ENCODE measurements at regions not wholly inside any gene's neighbourhood (a gene's known extent, or its start where the extent isn't known, plus 50 kb on each side); places are given as distances from the start of the nearest gene placed in this dataset.

- Mint-ChIP-seq H3K4me1 (ENCODE audit: insufficient read depth, unreplicated experiment) (peaks cover 13% of the 10 kb centered on the region), H3K36me3 (ENCODE audit: insufficient read depth, unreplicated experiment) (no peaks in the 10 kb centered on the region), H3K27ac (ENCODE audit: low read depth, unreplicated experiment) (no peak overlapping the region), H3K27me3 (ENCODE audit: insufficient read depth, unreplicated experiment) (no peaks in the 10 kb centered on the region), H3K9me3 (ENCODE audit: unreplicated experiment) (no peaks in the 10 kb centered on the region), H3K4me3 (ENCODE audit: unreplicated experiment) (no peak overlapping the region)
- POLR2A ChIA-PET: interaction anchor here (0.7 to 2.7 kb wide), 4 partner anchors 13 to 760 kb away, joined by 3 to 18 read pairs (median 4); no protein-coding TSS in a partner anchor
- intact Hi-C loops (cut with micrococcal nuclease): loop anchor here (10.0 kb wide), 1 partner anchor 352 kb away; no protein-coding TSS in a partner anchor
- CTCF ChIA-PET: interaction anchor here (0.6 to 1.1 kb wide), 6 partner anchors 41 to 274 kb away, joined by 3 to 9 read pairs (median 3); no protein-coding TSS in a partner anchor
- TF ChIP-seq CTCF (IDR thresholded peaks at IDR 0.05; ENCODE audit: unreplicated experiment): no peak
- BruUV-seq (replicated peaks): no TSS peak
- peak; percentile 30 for DNase-seq (ENCODE audit: unreplicated experiment)
Measured at GRCh38 chr2:147086715-147087114, 758.1 kb upstream of the ACVR2A start.

- peaks cover 13% of the 10 kb centered on the region for H3K4me1 Mint-ChIP-seq (ENCODE audit: insufficient read depth, unreplicated experiment)
Measured at GRCh38 chr2:147083664-147084063, 761.2 kb upstream of the ACVR2A start.

GRCh38 chr2:147082850-147083522 lies 761.8 kb upstream of the ACVR2A start:
- ChIA-PET POLR2A (interaction anchor here (0.9 to 2.7 kb wide), 6 partner anchors 17 to 828 kb away, joined by 3 to 11 read pairs (median 6); partner anchors contain the start of gene ACVR2A), CTCF (interaction anchor here (0.5 to 4.6 kb wide), 35 partner anchors 8 to 842 kb away, joined by 3 to 34 read pairs (median 4); no protein-coding TSS in a partner anchor)
- H3K9me3 Mint-ChIP-seq (ENCODE audit: unreplicated experiment): no peaks in the 10 kb centered on the region
- no peaks in the 10 kb centered on the region for H3K27me3 Mint-ChIP-seq (ENCODE audit: insufficient read depth, unreplicated experiment)
- no TSS peak for BruUV-seq (replicated peaks)
- peak; percentile 80 for TF ChIP-seq CTCF (IDR thresholded peaks at IDR 0.05; ENCODE audit: unreplicated experiment)
- no peak overlapping the region for H3K27ac Mint-ChIP-seq (ENCODE audit: low read depth, unreplicated experiment)
- peak; percentile 75 for DNase-seq (ENCODE audit: unreplicated experiment)
- H3K4me1 Mint-ChIP-seq (ENCODE audit: insufficient read depth, unreplicated experiment): peaks cover 13% of the 10 kb centered on the region
- H3K36me3 Mint-ChIP-seq (ENCODE audit: insufficient read depth, unreplicated experiment): no peaks in the 10 kb centered on the region
- intact Hi-C loops (cut with micrococcal nuclease): loop anchor here (1.0 to 10.0 kb wide), 4 partner anchors 249 to 828 kb away; no protein-coding TSS in a partner anchor
- H3K4me3 Mint-ChIP-seq (ENCODE audit: unreplicated experiment): no peak overlapping the region

More at GRCh38 chr2:147083664-147084063, 761.2 kb upstream of the ACVR2A start:
- ChIA-PET CTCF (interaction anchor here (0.5 to 4.6 kb wide), 15 partner anchors 9 to 828 kb away, joined by 3 to 34 read pairs (median 5); no protein-coding TSS in a partner anchor), POLR2A (interaction anchor here (0.7 to 2.7 kb wide), 4 partner anchors 16 to 760 kb away, joined by 3 to 11 read pairs (median 6); partner anchors contain the start of gene ACVR2A)
- no peak for DNase-seq (ENCODE audit: unreplicated experiment)
- intact Hi-C loops (cut with micrococcal nuclease): loop anchor here (1.0 to 10.0 kb wide), 4 partner anchors 249 to 828 kb away; no protein-coding TSS in a partner anchor
- TF ChIP-seq CTCF (IDR thresholded peaks at IDR 0.05; ENCODE audit: unreplicated experiment): no peak
- Mint-ChIP-seq H3K27ac (ENCODE audit: low read depth, unreplicated experiment) (no peak overlapping the region), H3K36me3 (ENCODE audit: insufficient read depth, unreplicated experiment) (no peaks in the 10 kb centered on the region), H3K9me3 (ENCODE audit: unreplicated experiment) (no peaks in the 10 kb centered on the region), H3K4me3 (ENCODE audit: unreplicated experiment) (no peak overlapping the region), H3K27me3 (ENCODE audit: insufficient read depth, unreplicated experiment) (no peaks in the 10 kb centered on the region)
- BruUV-seq (replicated peaks): no TSS peak

- no peaks in the 10 kb centered on the region for H3K9me3 Mint-ChIP-seq (ENCODE audit: unreplicated experiment)
- H3K27ac Mint-ChIP-seq (ENCODE audit: low read depth, unreplicated experiment): no peak overlapping the region
- ChIA-PET CTCF (interaction anchor here (0.6 to 4.6 kb wide), 22 partner anchors 9 to 1547 kb away, joined by 3 to 34 read pairs (median 4); no protein-coding TSS in a partner anchor), POLR2A (interaction anchor here (1.6 to 2.0 kb wide), 2 partner anchors 30 to 250 kb away, joined by 3 to 5 read pairs; no protein-coding TSS in a partner anchor)
- no peaks in the 10 kb centered on the region for H3K27me3 Mint-ChIP-seq (ENCODE audit: insufficient read depth, unreplicated experiment)
- H3K36me3 Mint-ChIP-seq (ENCODE audit: insufficient read depth, unreplicated experiment): no peaks in the 10 kb centered on the region
- TF ChIP-seq CTCF (IDR thresholded peaks at IDR 0.05; ENCODE audit: unreplicated experiment): no peak
- H3K4me1 Mint-ChIP-seq (ENCODE audit: insufficient read depth, unreplicated experiment): peaks cover 13% of the 10 kb centered on the region
- no peak for DNase-seq (ENCODE audit: unreplicated experiment)
- no TSS peak for BruUV-seq (replicated peaks)
- intact Hi-C loops (cut with micrococcal nuclease): loop anchor here (5.0 to 10.0 kb wide), 2 partner anchors 347 to 760 kb away; no protein-coding TSS in a partner anchor
- H3K4me3 Mint-ChIP-seq (ENCODE audit: unreplicated experiment): no peak overlapping the region
Measured at GRCh38 chr2:147081831-147082230, 763.0 kb upstream of the ACVR2A start.

Data from MCF 10A (cell line).